AG09309 (cell line): ENCODE measurements at regions not wholly inside any gene's neighbourhood (a gene's known extent, or its start where the extent isn't known, plus 50 kb on each side); places are given as distances from the start of the nearest gene placed in this dataset.

Experiments
- DNase-seq: peaks from one replicate; pipeline ENCODE4 v3.0.0-alpha.2; 2010; ENCODE audit warnings: low read depth
- H3K4me3 ChIP-seq: 2 replicates; pipeline ENCODE4 v1.5.1; 2011; ENCODE audit warnings: mild to moderate bottlenecking, low read depth, low read length, moderate library complexity; ENCODE audit not compliant: control insufficient read depth
- TF ChIP-seq, protein P1 (sequence below): IDR thresholded peaks from 2 replicates; pipeline ENCODE4 v1.5.1; 2011; ENCODE audit warnings: mild to moderate bottlenecking, low read depth, low read length, inconsistent platforms; ENCODE audit not compliant: insufficient read depth, control insufficient read depth; ENCODE audit errors: missing control alignments

GRCh38 chr18:10240973-10241372 lies 213.5 kb upstream of the APCDD1 start:
- no peak overlapping the region for H3K4me3 ChIP-seq
- TF ChIP-seq, protein P1, sequence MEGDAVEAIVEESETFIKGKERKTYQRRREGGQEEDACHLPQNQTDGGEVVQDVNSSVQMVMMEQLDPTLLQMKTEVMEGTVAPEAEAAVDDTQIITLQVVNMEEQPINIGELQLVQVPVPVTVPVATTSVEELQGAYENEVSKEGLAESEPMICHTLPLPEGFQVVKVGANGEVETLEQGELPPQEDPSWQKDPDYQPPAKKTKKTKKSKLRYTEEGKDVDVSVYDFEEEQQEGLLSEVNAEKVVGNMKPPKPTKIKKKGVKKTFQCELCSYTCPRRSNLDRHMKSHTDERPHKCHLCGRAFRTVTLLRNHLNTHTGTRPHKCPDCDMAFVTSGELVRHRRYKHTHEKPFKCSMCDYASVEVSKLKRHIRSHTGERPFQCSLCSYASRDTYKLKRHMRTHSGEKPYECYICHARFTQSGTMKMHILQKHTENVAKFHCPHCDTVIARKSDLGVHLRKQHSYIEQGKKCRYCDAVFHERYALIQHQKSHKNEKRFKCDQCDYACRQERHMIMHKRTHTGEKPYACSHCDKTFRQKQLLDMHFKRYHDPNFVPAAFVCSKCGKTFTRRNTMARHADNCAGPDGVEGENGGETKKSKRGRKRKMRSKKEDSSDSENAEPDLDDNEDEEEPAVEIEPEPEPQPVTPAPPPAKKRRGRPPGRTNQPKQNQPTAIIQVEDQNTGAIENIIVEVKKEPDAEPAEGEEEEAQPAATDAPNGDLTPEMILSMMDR = no peak
- DNase-seq = no peak

DNA sequence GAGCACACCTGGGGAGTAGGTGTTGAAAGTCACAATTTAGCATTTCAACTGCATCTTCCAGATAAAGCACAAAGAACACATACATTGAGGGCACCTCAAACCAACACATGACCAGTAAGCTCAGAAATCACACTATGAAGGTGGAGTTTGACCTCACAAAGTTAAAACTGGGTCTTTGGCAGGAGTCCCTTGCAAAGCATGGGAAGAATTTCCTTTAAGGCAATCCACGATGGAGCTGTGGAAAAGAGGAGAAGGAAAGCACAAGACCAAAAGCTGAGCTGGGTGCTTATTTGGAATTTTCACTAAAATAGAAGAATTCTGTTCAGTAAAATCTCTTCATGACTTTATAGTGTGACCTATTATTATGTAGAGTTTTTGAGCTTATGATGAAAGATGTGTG lies 212.9 kb upstream of the APCDD1 start:
- no peak for DNase-seq
- H3K4me3 ChIP-seq = no peak overlapping the region
- TF ChIP-seq, protein P1 = no peak

DNA sequence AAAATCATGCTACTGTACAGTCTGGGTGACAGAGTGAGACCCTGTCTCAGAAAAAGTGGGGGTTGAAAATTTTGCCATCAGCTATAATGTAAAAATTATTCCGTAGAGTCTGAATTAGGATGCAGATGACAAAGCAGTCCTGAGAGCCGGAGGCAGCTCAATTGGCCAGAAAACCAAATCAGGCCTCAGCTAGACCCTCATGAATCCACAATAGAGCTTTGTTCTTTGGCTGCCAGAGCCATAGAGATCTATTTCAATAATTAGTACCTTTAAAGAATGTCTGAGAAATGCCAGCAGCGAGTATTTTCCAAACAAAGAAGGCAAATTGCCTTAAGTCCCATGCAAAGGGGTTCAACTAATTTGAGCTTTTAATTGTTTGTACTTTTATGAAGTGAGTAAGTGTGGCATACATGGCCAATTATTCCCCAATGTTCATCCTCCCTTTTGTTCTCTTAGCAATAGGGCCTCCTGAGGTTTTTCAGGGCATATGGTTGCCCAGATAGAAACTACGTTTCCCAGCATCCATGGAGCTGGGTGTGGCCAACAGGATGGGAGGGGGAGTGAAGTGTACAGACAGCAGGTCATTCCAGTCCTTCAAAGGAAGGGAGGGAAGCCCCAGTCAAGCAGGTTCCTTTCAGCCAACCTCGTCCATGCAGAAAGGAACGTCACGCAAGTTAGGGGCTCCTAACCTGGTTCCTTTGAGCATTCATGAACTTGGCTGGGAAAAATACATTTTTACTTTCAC lies 211.3 kb upstream of the APCDD1 start:
- TF ChIP-seq, protein P1 = no peak
- H3K4me3 ChIP-seq = no peak overlapping the region
- no peak for DNase-seq

GRCh38 chr18:10244341-10244740 lies 210.1 kb upstream of the APCDD1 start:
- H3K4me3 ChIP-seq = no peak overlapping the region
- no peak for DNase-seq
- TF ChIP-seq, protein P1 = no peak

- no peak for DNase-seq
- H3K4me3 ChIP-seq = no peak overlapping the region
- TF ChIP-seq, protein P1 = no peak
Measured at GRCh38 chr18:10245031-10245845, 209.2 kb upstream of the APCDD1 start.

DNA sequence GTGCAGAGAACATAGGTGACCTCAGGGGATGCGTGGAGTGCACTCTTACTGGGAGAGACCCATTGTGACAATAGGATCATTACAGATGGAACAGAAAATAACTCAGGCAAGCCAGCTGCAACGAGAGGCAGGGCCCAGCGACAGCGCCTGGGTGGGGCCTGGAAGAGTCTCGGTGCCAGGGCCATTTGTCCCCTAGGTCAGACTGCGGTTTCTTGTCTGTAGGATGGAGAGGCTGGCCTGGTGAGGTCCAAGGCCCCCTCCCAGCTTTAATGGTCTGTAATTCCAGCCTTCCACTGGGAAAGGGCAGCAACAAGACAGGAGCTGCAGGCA lies 208.6 kb upstream of the APCDD1 start:
- H3K4me3 ChIP-seq = no peak overlapping the region
- TF ChIP-seq, protein P1 = no peak
- no peak for DNase-seq
